Endothelial cell of umbilical vein (primary cell): ENCODE measurements at regions not wholly inside any gene's neighbourhood (a gene's known extent, or its start where the extent isn't known, plus 50 kb on each side); places are given as distances from the start of the nearest gene placed in this dataset.

Experiments used
- BruUV-seq: library from RNA; stranded (reverse); fragments of 400-500 nt; replicated peaks from 2 replicates; lab custom pipeline; 2021; lab: Mats Ljungman, UMichigan
- CTCF ChIA-PET: fragments of 300-600, 350-600 bp; sonication (Branson Sonifier 250); formaldehyde crosslinking; loops from one replicate; lab custom pipeline; 2021; ENCODE audit warnings: antibody characterized with exemption, inconsistent platforms; lab: Charles Lee
- POLR2A ChIA-PET: fragments of 300-600, 350-600 bp; sonication (Branson Sonifier 250); formaldehyde crosslinking; loops from one replicate; lab custom pipeline; 2021; ENCODE audit warnings: antibody characterized with exemption, inconsistent platforms; lab: Charles Lee
- DNase-seq: peaks from one replicate; pipeline ENCODE4 v3.0.0-alpha.2; 2011; ENCODE audit warnings: low read depth, low spot score
- FAIRE-seq: peaks from 2 replicates; lab custom pipeline; 2011; peaks lifted over from hg19 to GRCh38; lab: Jason Lieb, UNC
- H2AFZ ChIP-seq: 2 replicates; pipeline ENCODE4 v1.6.0; 2012; ENCODE audit warnings: low read depth, low read length, control low read depth, inconsistent platforms
- H3K27ac ChIP-seq: 2 replicates; pipeline ENCODE4 v1.5.1; 2011; ENCODE audit warnings: low read depth, mild to moderate bottlenecking, control low read depth, low read length, moderate library complexity; ENCODE audit not compliant: insufficient read depth
- H3K27me3 ChIP-seq, 2 experiments: 2 replicates each; pipeline versions ENCODE4 v1.6.0 to v1.6.1; 2011; ENCODE audit warnings: low read length in 2 of 2, mixed read lengths in 1 of 2; ENCODE audit not compliant: control insufficient read depth in 2 of 2, insufficient read depth in 2 of 2
- H3K36me3 ChIP-seq, 2 experiments: 2 replicates in 1 of 2; 3 replicates in 1 of 2; pipeline ENCODE4 v1.5.1; 2011; ENCODE audit warnings: low read length in 2 of 2, mild to moderate bottlenecking in 1 of 2, moderate library complexity in 1 of 2; ENCODE audit not compliant: control insufficient read depth in 2 of 2, insufficient read depth in 2 of 2; ENCODE audit errors: extremely low read depth in 1 of 2
- H3K4me1 ChIP-seq: 3 replicates; pipeline ENCODE4 v1.5.1; 2011; ENCODE audit warnings: mild to moderate bottlenecking, low read length; ENCODE audit not compliant: control insufficient read depth, insufficient read depth; ENCODE audit errors: extremely low read depth
- H3K4me2 ChIP-seq: 2 replicates; pipeline ENCODE4 v1.6.1; 2011; ENCODE audit warnings: low read length, control low read depth, mixed read lengths; ENCODE audit not compliant: insufficient read depth
- H3K4me3 ChIP-seq, 3 experiments: fragments of 200-600 bp in 1 of 3; sonication (generic), shearing (Covaris generic) in 1 of 3; replicated peaks in 1 of 3; 2 replicates each; pipeline ENCODE4 v1.5.1; 2011 to 2016; ENCODE audit warnings: control low read depth in 3 of 3, low read length in 3 of 3, mild to moderate bottlenecking in 2 of 3, inconsistent platforms in 1 of 3, low read depth in 1 of 3, moderate library complexity in 1 of 3; ENCODE audit not compliant: insufficient read depth in 1 of 3
- H3K79me2 ChIP-seq: 2 replicates; pipeline ENCODE4 v1.6.0; 2012; ENCODE audit warnings: low read length, inconsistent platforms; ENCODE audit not compliant: control insufficient read depth, insufficient read depth
- H3K9ac ChIP-seq: replicated peaks from 2 replicates; pipeline ENCODE3; 2011; ENCODE audit warnings: low read length, control low read depth; ENCODE audit not compliant: insufficient read depth; ENCODE audit errors: extremely low read depth
- H3K9me1 ChIP-seq: replicated peaks from 3 replicates; pipeline ENCODE4 v1.6.0; 2011; ENCODE audit warnings: mild to moderate bottlenecking, low read length; ENCODE audit not compliant: control insufficient read depth, insufficient read depth; ENCODE audit errors: extremely low read depth
- H3K9me3 ChIP-seq: replicated peaks from 2 replicates; pipeline ENCODE4 v1.5.1; 2012; ENCODE audit warnings: low read length, inconsistent platforms; ENCODE audit not compliant: control insufficient read depth, insufficient read depth
- H4K20me1 ChIP-seq: replicated peaks from 2 replicates; pipeline ENCODE3; 2011; ENCODE audit warnings: mild to moderate bottlenecking, low read length; ENCODE audit not compliant: control insufficient read depth, insufficient read depth; ENCODE audit errors: extremely low read depth
- EZH2 ChIP-seq: IDR thresholded peaks from 2 replicates; pipeline ENCODE4 v1.6.1; 2012; ENCODE audit warnings: borderline replicate concordance, low read depth, mild to moderate bottlenecking, moderate library complexity, low read length, inconsistent platforms; ENCODE audit not compliant: severe bottlenecking
- FOS ChIP-seq: IDR thresholded peaks from 2 replicates; pipeline ENCODE4 v1.6.1; 2011; ENCODE audit warnings: mild to moderate bottlenecking, low read length, moderate library complexity, borderline replicate concordance; ENCODE audit not compliant: insufficient read depth
- GATA2 ChIP-seq: IDR thresholded peaks from 2 replicates; pipeline ENCODE4 v1.7.0; 2011; ENCODE audit warnings: low read depth, mild to moderate bottlenecking, moderate library complexity, mixed read lengths, low read length; ENCODE audit not compliant: insufficient read length, insufficient read depth
- JUN ChIP-seq: IDR thresholded peaks from 2 replicates; pipeline ENCODE4 v1.6.1; 2011; ENCODE audit warnings: borderline replicate concordance, low read depth; ENCODE audit not compliant: insufficient read length, insufficient read depth
- MYC ChIP-seq: IDR thresholded peaks from one replicate; pipeline ENCODE4 v1.6.1; 2011; ENCODE audit warnings: mild to moderate bottlenecking, low read depth, low read length
- POLR2A ChIP-seq: IDR thresholded peaks from 2 replicates; pipeline ENCODE4 v1.6.1; 2012; ENCODE audit warnings: low read depth, mild to moderate bottlenecking, control low read depth, low read length
- POLR2AphosphoS5 ChIP-seq: IDR thresholded peaks from 2 replicates; pipeline ENCODE4 v1.6.1; 2012; ENCODE audit warnings: low read depth, mild to moderate bottlenecking, control low read depth, low read length, moderate library complexity; ENCODE audit not compliant: insufficient read depth
- dilution Hi-C: fragments of 300-500 bp; cut with MboI; formaldehyde crosslinking; loops from one replicate; pipeline ENCODE4 v1.15.0; 2019; ENCODE audit warnings: low sequenced_read_pairs; ENCODE audit not compliant: extremely low pct_ligation_motif_present
- intact Hi-C: fragments of 100-400 bp; cut with micrococcal nuclease; formaldehyde crosslinking; loops from one replicate; pipeline ENCODE4 v1.10.0; 2022
- TF ChIP-seq, protein P1 (sequence below), 2 donors: IDR thresholded peaks; 1 replicate in 1 of 2; 2 replicates in 1 of 2; pipeline ENCODE4 v1.5.1; 2011; ENCODE audit warnings: low read length in 2 of 2, mild to moderate bottlenecking in 2 of 2, moderate library complexity in 2 of 2, control low read depth in 1 of 2, inconsistent platforms in 1 of 2, low read depth in 1 of 2; ENCODE audit not compliant: insufficient read depth in 1 of 2; ENCODE audit errors: extremely low read depth in 1 of 2
- TF ChIP-seq, protein P2 (sequence below): IDR thresholded peaks from 2 replicates; pipeline ENCODE4 v1.6.1; 2011; ENCODE audit not compliant: insufficient read depth, insufficient read length

- FAIRE-seq (no peak), DNase-seq (no peak)
- no peak overlapping the region for H3K9ac ChIP-seq
- POLR2A ChIA-PET = no interaction called here
- H3K4me3 ChIP-seq = no peak overlapping the region
- H4K20me1 ChIP-seq = no peaks in the 10 kb centered on the region
- H3K27me3 ChIP-seq = no peaks in the 10 kb centered on the region
- no peak overlapping the region for H2AFZ ChIP-seq
- H3K27ac ChIP-seq = no peak overlapping the region
- H3K9me3 ChIP-seq = no peaks in the 10 kb centered on the region
- intact Hi-C loops = loop anchor here (2.0 kb wide), 1 partner anchor 68 kb away; no protein-coding TSS in a partner anchor
- no peaks in the 10 kb centered on the region for H3K4me1 ChIP-seq
- TF ChIP-seq, protein P1, sequence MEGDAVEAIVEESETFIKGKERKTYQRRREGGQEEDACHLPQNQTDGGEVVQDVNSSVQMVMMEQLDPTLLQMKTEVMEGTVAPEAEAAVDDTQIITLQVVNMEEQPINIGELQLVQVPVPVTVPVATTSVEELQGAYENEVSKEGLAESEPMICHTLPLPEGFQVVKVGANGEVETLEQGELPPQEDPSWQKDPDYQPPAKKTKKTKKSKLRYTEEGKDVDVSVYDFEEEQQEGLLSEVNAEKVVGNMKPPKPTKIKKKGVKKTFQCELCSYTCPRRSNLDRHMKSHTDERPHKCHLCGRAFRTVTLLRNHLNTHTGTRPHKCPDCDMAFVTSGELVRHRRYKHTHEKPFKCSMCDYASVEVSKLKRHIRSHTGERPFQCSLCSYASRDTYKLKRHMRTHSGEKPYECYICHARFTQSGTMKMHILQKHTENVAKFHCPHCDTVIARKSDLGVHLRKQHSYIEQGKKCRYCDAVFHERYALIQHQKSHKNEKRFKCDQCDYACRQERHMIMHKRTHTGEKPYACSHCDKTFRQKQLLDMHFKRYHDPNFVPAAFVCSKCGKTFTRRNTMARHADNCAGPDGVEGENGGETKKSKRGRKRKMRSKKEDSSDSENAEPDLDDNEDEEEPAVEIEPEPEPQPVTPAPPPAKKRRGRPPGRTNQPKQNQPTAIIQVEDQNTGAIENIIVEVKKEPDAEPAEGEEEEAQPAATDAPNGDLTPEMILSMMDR (IDR thresholded peaks at IDR 0.05; ENCODE audit: extremely low read depth in 1 of 2, insufficient read depth in 1 of 2, low read depth in 1 of 2, low read length in 2 of 2) = no peak
- TF ChIP-seq POLR2AphosphoS5 (no peak), MYC (no peak), GATA2 (no peak), POLR2A (no peak), JUN (no peak), FOS (no peak), EZH2 (no peak)
- TF ChIP-seq, protein P2, sequence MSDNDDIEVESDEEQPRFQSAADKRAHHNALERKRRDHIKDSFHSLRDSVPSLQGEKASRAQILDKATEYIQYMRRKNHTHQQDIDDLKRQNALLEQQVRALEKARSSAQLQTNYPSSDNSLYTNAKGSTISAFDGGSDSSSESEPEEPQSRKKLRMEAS = no peak
- H3K4me2 ChIP-seq = no peak overlapping the region
- no peaks in the 10 kb centered on the region for H3K36me3 ChIP-seq
- H3K9me1 ChIP-seq = no peaks in the 10 kb centered on the region
- no TSS peak for BruUV-seq
- H3K79me2 ChIP-seq = no peaks in the 10 kb centered on the region
- CTCF ChIA-PET = no interaction called here
- dilution Hi-C loops = no loop called here
Measured at GRCh38 chr17:12402963-12403622, 262.6 kb upstream of the MYOCD start.
